Pancreas (tissue), 10 donors: ENCODE measurements at regions not wholly inside any gene's neighbourhood (a gene's known extent, or its start where the extent isn't known, plus 50 kb on each side); places are given as distances from the start of the nearest gene placed in this dataset.

Experiments used
- ATAC-seq, 4 donors: fragments of 200-7000 bp; cut with Tn5 transposase; one replicate each; pipeline versions ENCODE4 v1.8.0 to v1.9.1; 2020; ENCODE audit warnings: mild to moderate bottlenecking in 4 of 4, moderate library complexity in 4 of 4
- DNase-seq, 6 donors: peaks; one replicate each; pipeline ENCODE4 v3.0.0-alpha.2; 2020
- FAIRE-seq: peaks from 2 replicates; lab custom pipeline; 2012; peaks lifted over from hg19 to GRCh38; lab: Jason Lieb, UNC
- H3K27ac ChIP-seq, 4 donors: fragments of 200-600 bp; sonication (generic); 1 replicate in 3 of 4; 2 replicates in 1 of 4; pipeline versions ENCODE4 v1.5.0 to v1.8.0; 2020
- H3K27me3 ChIP-seq, 4 donors: fragments of 200-600 bp; one replicate each; pipeline ENCODE4 v1.8.0; 2021
- H3K36me3 ChIP-seq, 3 donors: fragments of 200-600 bp; sonication (generic) in 1 of 3; one replicate each; pipeline versions ENCODE4 v1.5.0 to v1.8.0; 2020 to 2021
- H3K4me1 ChIP-seq, 3 donors: fragments of 200-600 bp; one replicate each; pipeline ENCODE4 v1.8.0; 2021
- H3K4me3 ChIP-seq, 4 donors: fragments of 200-600 bp; sonication (generic) in 2 of 4; one replicate each; pipeline versions ENCODE4 v1.5.0 to v1.8.0; 2020 to 2021
- H3K9me3 ChIP-seq, 4 donors: fragments of 200-600 bp; one replicate each; pipeline ENCODE4 v1.8.0; 2021
- CTCF ChIP-seq, 4 donors: fragments of 200-600 bp; sonication (generic) in 3 of 4; IDR thresholded peaks; one replicate each; pipeline versions ENCODE4 v1.5.0 to v1.8.0; 2021; ENCODE audit warnings: antibody characterized with exemption in 4 of 4
- WGBS, 2 donors: extraction: QIAGEN DNeasy Blood & Tissue Kit; methylation state at CpG; one replicate each; pipeline ENCODE4 v1.1.7; 2013; 5-methylcytosine and 5-hydroxymethylcytosine counted together
- intact Hi-C, 3 donors: fragments of 100-400 bp; cut with DNase I; formaldehyde crosslinking; loops; one replicate each; pipeline versions ENCODE4 v1.11.1 to v1.14.2; 2022
- donor health status: healthy with polysubstance abuse.
- donor health status: DM: no; HTN: no; CAD: no; lungs with moderate emphysema.
- donor health status: DM: no; HTN: no; CAD: no.
- donor health status: control.
- donor health status: control.
- donor health status: Bipolar disorder and iron deficiency.
- donor health status: DM: yes; HTN: yes; CAD: no.
- donor health status: DM: no; HTN: no; CAD: no.
- donor health status: DM: no; HTN: no; CAD: no.
- donor health status: DM: yes; HTN: yes; CAD: no.

GRCh38 chr2:17272652-17273525 lies 245.4 kb downstream of the RAD51AP2 start:
- Histone ChIP-seq H3K36me3 (no peaks in the 10 kb centered on the region), H3K27me3 (no peaks in the 10 kb centered on the region), H3K27ac (no peak overlapping the region), H3K4me3 (no peak overlapping the region), H3K4me1 (no peaks in the 10 kb centered on the region), H3K9me3 (no peaks in the 10 kb centered on the region)
- 37 to 58% methylated on average over 8 of the region's 8 CpGs for WGBS, 2 donors
- DNase-seq: peak in 2 of 6 donors; percentile 7 to 16
- intact Hi-C loops: no loop called here
- FAIRE-seq: no peak
- TF ChIP-seq CTCF (IDR thresholded peaks at IDR 0.05): no peak
- peak in 2 of 4 donors; percentile 18 to 55 for ATAC-seq

- no peak for TF ChIP-seq CTCF (IDR thresholded peaks at IDR 0.05)
- Histone ChIP-seq H3K36me3 (no peaks in the 10 kb centered on the region), H3K27ac (no peak overlapping the region), H3K9me3 (no peaks in the 10 kb centered on the region), H3K27me3 (no peaks in the 10 kb centered on the region), H3K4me1 (no peaks in the 10 kb centered on the region), H3K4me3 (no peak overlapping the region)
- FAIRE-seq (no peak), DNase-seq (no peak), ATAC-seq (no peak)
- WGBS, 2 donors: 51 to 72% methylated on average over 1 of the region's 1 CpG
- intact Hi-C loops: no loop called here
Observed at GRCh38 chr2:17272170-17272569, 246.1 kb downstream of the RAD51AP2 start.

- Histone ChIP-seq H3K4me3 (no peak overlapping the region), H3K36me3 (no peaks in the 10 kb centered on the region), H3K9me3 (no peaks in the 10 kb centered on the region), H3K27ac (no peak overlapping the region), H3K4me1 (no peaks in the 10 kb centered on the region), H3K27me3 (no peaks in the 10 kb centered on the region)
- FAIRE-seq (no peak), DNase-seq (no peak), ATAC-seq (no peak)
- no peak for TF ChIP-seq CTCF (IDR thresholded peaks at IDR 0.05)
- intact Hi-C loops: no loop called here
- 73% methylated on average over 4 of the region's 4 CpGs for WGBS, 2 donors
Observed at GRCh38 chr2:17271416-17271815, 246.8 kb downstream of the RAD51AP2 start.

GRCh38 chr2:17270894-17271293 lies 247.3 kb downstream of the RAD51AP2 start:
- 56 to 65% methylated on average over 5 of the region's 5 CpGs for WGBS, 2 donors
- no peaks in the 10 kb centered on the region for H3K4me1 ChIP-seq
- ATAC-seq (no peak), DNase-seq (no peak), FAIRE-seq (no peak)
- no peaks in the 10 kb centered on the region for H3K36me3 ChIP-seq
- intact Hi-C loops: no loop called here
- no peaks in the 10 kb centered on the region for H3K9me3 ChIP-seq
- H3K27ac ChIP-seq: no peak overlapping the region
- no peak for TF ChIP-seq CTCF (IDR thresholded peaks at IDR 0.05)
- H3K27me3 ChIP-seq: no peaks in the 10 kb centered on the region
- no peak overlapping the region for H3K4me3 ChIP-seq

- WGBS, 2 donors: 43 to 70% methylated on average over 2 of the region's 2 CpGs
- no peaks in the 10 kb centered on the region for H3K9me3 ChIP-seq
- no peak for FAIRE-seq
- no peak overlapping the region for H3K4me3 ChIP-seq
- intact Hi-C loops: no loop called here
- no peaks in the 10 kb centered on the region for H3K27me3 ChIP-seq
- no peaks in the 10 kb centered on the region for H3K4me1 ChIP-seq
- H3K36me3 ChIP-seq: no peaks in the 10 kb centered on the region
- no peak for ATAC-seq
- no peak overlapping the region for H3K27ac ChIP-seq
- DNase-seq: no peak
- no peak for TF ChIP-seq CTCF (IDR thresholded peaks at IDR 0.05)
Observed at GRCh38 chr2:17263570-17263968, 254.7 kb downstream of the RAD51AP2 start.
